ENCODE measurements at regions not wholly inside any gene's neighbourhood (a gene's known extent, or its start where the extent isn't known, plus 50 kb on each side); places are given as distances from the start of the nearest gene placed in this dataset.
"Not testable (repeated sequence)": the region's sequence is repeated elsewhere in the genome, so short reads cannot be mapped to it uniquely, and the experiment has no call there.

- no peak for DNase-seq (ENCODE audit: low spot score)
Observed at GRCh38 chr2:228786901-228787300, 484.2 kb downstream of the PID1 start.

GRCh38 chr2:228782281-228782680 is 488.8 kb downstream of the PID1 start:
- DNase-seq (ENCODE audit: low spot score): no peak

GRCh38 chr2:228777855-228778355 is 493.2 kb downstream of the PID1 start:
- DNase-seq (ENCODE audit: low spot score): no peak

GRCh38 chr2:228774548-228774947 is 496.5 kb downstream of the PID1 start:
- DNase-seq (ENCODE audit: low spot score): no peak

GRCh38 chr2:228771774-228772173 is 499.3 kb downstream of the PID1 start:
- DNase-seq (ENCODE audit: low spot score): no peak

GRCh38 chr2:228771315-228771714 is 499.8 kb downstream of the PID1 start:
- DNase-seq (ENCODE audit: low spot score): no peak

- DNase-seq (ENCODE audit: low spot score): no peak
Observed at GRCh38 chr2:228768818-228769217, 502.3 kb downstream of the PID1 start.

- DNase-seq (ENCODE audit: low spot score): not testable (repeated sequence)
Observed at GRCh38 chr2:228768141-228768540, 502.9 kb downstream of the PID1 start.

- DNase-seq (ENCODE audit: low spot score): no peak
Observed at GRCh38 chr2:228767196-228767595, 503.9 kb downstream of the PID1 start.

- no peak for DNase-seq (ENCODE audit: low spot score)
Observed at GRCh38 chr2:228763379-228763981, 507.6 kb downstream of the PID1 start.

DNA sequence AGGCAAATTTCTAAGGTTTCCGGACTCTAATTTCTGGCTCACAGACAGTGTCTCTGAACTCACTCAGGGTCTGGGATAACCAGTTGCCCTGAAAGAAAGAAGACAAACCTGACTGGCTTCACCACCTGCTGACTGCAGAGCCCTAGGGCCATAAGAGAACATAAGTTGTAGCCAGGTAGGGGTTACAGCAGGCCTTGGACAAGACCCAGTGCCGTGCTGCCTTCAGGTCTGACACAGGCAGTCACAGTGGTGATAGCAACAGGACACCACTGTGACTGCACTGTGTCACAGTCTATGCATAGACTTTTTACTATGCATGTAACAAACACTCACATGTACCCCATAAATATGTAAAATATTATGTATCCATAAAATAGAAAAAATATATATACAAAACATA is 508.5 kb downstream of the PID1 start:
- DNase-seq (ENCODE audit: low spot score): no peak

DNA sequence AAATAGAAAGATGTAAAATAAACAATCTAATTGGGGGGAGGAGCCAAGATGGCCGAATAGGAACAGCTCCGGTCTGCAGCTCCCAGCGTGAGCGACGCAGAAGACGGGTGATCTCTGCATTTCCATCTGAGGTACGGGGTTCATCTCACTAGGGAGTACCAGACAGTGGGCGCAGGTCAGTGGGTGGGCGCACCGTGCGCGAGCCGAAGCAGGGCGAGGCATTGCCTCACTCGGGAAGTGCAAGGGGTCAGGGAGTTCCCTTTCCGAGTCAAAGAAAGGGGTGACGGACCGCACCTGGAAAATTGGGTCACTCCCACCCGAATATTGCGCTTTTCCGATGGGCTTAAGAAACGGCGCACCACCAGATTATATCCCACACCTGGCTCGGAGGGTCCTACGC is 515.4 kb downstream of the PID1 start:
- not testable (repeated sequence) for DNase-seq (ENCODE audit: low spot score)

GRCh38 chr2:228747483-228747882 is 523.6 kb downstream of the PID1 start:
- no peak for DNase-seq (ENCODE audit: low spot score)

DNA sequence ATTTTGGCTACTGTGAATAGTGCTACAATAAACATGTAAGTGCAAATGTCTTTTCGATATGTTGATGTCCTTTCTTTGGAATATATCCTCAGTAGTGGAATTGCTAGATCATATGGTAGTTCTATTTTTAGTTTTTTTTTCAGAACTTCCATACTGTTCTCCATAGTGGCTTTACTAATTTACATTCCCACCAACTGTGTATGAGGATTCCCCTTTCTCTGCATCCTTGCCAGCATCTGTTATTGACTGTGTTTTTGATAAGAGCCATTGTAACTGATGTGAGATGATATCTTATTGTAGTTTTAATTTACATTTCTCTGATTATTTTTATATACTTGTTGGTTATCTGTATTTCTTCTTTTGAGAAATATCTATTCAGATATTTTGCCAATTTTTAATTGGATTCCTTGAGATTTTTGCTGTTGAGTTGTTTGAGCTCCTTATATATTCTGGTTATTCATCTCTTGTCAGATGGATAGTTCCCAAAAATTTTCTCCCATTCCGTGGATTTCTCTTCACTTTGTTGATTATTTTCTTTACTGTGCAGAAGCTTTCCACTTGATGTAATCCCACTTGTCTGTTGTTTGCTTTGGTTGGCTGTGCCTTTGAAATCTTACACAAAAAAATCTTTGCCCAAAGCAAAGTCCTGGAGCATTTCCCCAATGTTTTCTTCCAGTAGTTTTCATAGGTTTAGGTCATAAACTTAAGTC is 532.3 kb downstream of the PID1 start:
- no peak for DNase-seq (ENCODE audit: low spot score)

- no peak for DNase-seq (ENCODE audit: low spot score)
Observed at GRCh38 chr2:228735697-228736096, 535.4 kb downstream of the PID1 start.

DNA sequence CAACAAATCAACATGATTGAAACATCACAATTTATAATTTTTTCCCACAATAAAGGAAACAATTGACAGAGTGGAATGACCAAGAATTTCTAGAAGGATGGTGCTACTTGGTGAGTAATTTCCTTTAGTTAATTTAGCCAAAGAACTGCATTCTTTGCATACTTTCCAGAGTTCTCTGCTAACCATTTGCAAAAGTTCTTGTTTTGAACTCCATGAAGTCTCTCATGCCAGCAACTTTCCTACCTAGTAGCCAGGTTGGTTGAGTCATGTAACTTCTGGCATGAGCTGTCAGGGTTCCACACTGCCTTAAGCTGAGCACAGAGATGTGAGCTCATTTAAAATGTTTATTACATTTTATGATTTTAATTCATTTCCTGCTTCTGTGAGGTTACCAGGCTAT is 539.6 kb downstream of the PID1 start:
- no peak for DNase-seq (ENCODE audit: low spot score)

- no peak for DNase-seq (ENCODE audit: low spot score)
Observed at GRCh38 chr2:228728961-228729360, 542.1 kb downstream of the PID1 start.

DNA sequence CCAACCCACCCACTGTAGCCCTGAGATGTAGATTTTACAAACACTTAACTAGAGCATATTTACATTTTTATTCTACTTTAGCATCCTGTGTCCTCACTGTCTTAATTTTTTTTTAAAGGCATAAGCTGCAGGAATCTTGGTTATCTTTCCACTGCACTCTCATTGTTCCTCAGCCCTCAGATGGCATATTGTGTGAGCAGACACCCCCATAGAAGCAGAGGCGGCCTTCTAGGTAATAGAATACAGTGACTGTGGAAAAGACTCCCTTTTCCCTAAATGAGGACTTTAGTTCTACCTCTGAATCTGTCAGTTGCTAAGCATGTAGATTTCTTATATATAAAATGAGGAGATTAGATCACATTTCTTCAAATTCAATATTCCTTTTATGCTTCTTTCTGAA is 543.5 kb upstream of the SPHKAP start:
- DNase-seq (ENCODE audit: low spot score): no peak

DNA sequence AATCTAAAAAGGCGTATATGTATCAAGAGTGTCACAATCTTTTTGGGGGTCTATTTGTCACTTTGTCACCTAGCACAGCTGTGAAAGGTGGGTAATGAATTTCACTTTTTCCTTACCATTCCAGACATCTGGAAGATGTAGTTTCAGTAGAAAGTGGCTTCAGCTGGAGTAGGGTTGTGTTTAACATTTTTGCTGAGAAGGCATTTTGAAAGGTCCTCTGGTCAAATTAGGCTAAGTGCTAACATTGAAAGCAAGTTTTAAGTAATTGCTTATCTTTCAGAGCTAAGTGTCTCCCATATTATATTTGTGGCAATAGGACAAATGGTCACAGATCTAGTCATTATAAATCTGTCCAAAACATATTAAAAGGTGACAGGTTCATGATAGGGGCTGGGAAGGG is 542.1 kb upstream of the SPHKAP start:
- no peak for DNase-seq (ENCODE audit: low spot score)

GRCh38 chr2:228722311-228722710 is 540.8 kb upstream of the SPHKAP start:
- no peak for DNase-seq (ENCODE audit: low spot score)

- DNase-seq (ENCODE audit: low spot score): no peak
Observed at GRCh38 chr2:228720895-228721294, 539.4 kb upstream of the SPHKAP start.

DNA sequence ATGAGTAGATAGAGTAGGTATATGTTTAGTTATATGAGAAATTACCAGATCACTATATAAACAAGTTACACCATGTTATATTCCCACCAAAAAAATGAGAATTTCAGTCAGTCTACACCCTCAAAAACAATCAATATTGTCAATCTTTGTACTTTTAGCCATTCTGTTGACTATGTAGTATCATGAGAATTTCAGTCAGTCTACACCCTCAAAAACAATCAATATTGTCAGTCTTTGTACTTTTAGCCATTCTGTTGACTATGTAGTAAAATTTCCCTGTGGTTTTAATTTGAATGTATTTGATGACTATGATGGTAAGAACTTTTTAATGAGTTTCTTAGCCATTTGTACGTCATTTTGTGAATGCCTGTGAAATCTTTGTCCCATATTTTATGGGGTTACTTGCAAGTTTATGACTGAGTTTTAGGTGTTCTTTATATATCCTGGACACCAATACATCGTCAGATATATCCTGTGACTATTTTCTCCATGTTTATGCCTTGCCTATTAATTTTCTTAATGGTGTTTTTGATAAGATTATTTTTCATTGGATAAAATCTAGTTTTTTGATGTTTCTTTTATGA is 528.4 kb upstream of the SPHKAP start:
- no peak for DNase-seq (ENCODE audit: low spot score)

DNA sequence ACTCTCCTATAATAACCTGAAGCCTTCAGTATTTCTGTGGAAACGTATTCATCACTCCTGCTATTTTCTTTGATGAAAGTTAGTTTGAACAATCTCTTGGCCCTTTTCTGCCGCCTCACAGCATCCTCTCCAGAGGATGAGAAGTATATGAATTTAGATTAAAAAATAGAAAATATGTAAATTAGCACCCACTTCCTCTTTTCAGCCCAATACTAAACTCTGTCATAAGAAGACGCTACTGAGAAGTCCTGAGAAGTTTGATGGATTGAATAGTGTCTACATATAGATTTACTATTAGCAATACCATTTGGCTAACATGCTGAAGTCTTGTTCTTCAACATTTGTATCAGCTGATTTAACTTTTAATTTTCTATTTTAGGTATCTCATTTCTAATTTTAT is 526.4 kb upstream of the SPHKAP start:
- DNase-seq (ENCODE audit: low spot score): no peak

DNA sequence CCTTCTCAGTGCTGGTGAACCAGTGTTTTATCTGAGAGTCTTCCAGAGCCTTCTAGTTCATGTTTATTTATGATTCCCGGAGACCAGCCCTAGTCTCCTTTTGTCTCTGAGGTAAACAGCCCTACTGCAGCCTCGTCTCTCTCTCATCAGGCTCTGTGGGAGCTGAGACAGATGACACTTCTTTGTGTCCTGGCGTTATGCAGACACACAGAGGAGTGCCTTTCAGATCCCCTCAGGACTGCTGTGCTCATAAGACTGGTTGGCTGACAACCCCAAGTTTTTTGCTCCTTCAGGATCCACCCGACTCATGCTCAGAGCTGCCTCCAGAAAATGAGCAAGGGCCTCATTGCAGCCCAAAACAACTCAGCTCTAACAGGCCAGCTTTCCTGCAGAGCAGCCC is 523.8 kb upstream of the SPHKAP start:
- no peak for DNase-seq (ENCODE audit: low spot score)
